ENCODE measurements at regions not wholly inside any gene's neighbourhood (a gene's known extent, or its start where the extent isn't known, plus 50 kb on each side); places are given as distances from the start of the nearest gene placed in this dataset.
"Not testable (repeated sequence)": the region's sequence is repeated elsewhere in the genome, so short reads cannot be mapped to it uniquely, and the experiment has no call there.

DNA sequence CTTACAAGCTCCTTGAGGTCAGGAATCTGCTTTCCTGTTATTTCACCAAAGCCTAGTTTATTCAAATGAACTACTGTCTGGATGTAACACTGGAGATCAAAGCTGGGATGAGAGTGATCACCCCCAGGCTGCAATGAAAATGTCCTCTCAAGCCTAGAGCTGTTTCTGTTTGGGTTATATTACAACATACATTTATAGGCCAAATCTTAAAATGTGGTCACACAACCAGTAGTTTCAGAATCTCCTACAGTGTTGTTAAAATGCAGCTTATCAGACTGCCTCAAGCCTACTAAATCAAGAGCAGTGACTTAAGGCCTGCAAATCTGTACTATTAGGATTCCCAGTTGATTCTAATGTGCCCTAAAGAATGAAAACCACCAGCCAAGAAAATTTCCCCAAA, 207.5 kb downstream of the PAPSS1 start:
- Histone ChIP-seq H3K9me3 (replicated peaks) (peaks cover 9% of the 10 kb centered on the region), H3K27ac (replicated peaks) (no peak overlapping the region), H3K36me3 (no peaks in the 10 kb centered on the region), H3K4me3 (no peak overlapping the region), H3K27me3 (ENCODE audit: low read depth) (no peaks in the 10 kb centered on the region), H3K4me1 (no peaks in the 10 kb centered on the region)
- TF ChIP-seq, protein P1, sequence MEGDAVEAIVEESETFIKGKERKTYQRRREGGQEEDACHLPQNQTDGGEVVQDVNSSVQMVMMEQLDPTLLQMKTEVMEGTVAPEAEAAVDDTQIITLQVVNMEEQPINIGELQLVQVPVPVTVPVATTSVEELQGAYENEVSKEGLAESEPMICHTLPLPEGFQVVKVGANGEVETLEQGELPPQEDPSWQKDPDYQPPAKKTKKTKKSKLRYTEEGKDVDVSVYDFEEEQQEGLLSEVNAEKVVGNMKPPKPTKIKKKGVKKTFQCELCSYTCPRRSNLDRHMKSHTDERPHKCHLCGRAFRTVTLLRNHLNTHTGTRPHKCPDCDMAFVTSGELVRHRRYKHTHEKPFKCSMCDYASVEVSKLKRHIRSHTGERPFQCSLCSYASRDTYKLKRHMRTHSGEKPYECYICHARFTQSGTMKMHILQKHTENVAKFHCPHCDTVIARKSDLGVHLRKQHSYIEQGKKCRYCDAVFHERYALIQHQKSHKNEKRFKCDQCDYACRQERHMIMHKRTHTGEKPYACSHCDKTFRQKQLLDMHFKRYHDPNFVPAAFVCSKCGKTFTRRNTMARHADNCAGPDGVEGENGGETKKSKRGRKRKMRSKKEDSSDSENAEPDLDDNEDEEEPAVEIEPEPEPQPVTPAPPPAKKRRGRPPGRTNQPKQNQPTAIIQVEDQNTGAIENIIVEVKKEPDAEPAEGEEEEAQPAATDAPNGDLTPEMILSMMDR (IDR thresholded peaks at IDR 0.05; ENCODE audit: borderline replicate concordance): no peak
- no peak for DNase-seq
- intact Hi-C loops (cut with micrococcal nuclease): no loop called here

DNA sequence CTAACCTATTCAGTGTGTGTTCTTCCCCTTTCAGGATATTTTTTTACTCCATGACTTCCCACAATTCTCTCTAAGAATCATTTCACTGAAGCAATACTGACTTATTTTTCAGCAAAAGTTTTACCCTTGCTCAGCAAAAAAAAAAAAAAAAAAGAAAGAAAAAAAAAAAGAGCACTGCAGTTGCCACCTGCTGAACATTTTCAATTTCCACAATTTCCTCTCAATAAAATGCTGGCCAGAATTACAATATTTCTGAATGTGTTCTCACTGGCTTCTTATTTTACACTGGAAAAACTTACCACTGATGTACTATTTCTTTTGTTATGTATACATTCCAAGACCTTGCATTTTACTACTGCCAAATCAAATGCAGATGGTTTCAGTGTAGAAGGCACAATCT, 210.4 kb downstream of the PAPSS1 start:
- intact Hi-C loops (cut with micrococcal nuclease): no loop called here
- DNase-seq: no peak
- Histone ChIP-seq H3K9me3 (replicated peaks) (peaks cover 2% of the 10 kb centered on the region), H3K27ac (replicated peaks) (no peak overlapping the region), H3K36me3 (no peaks in the 10 kb centered on the region), H3K4me3 (no peak overlapping the region), H3K4me1 (no peaks in the 10 kb centered on the region), H3K27me3 (ENCODE audit: low read depth) (no peaks in the 10 kb centered on the region)
- TF ChIP-seq, protein P1 (IDR thresholded peaks at IDR 0.05; ENCODE audit: borderline replicate concordance): no peak

DNA sequence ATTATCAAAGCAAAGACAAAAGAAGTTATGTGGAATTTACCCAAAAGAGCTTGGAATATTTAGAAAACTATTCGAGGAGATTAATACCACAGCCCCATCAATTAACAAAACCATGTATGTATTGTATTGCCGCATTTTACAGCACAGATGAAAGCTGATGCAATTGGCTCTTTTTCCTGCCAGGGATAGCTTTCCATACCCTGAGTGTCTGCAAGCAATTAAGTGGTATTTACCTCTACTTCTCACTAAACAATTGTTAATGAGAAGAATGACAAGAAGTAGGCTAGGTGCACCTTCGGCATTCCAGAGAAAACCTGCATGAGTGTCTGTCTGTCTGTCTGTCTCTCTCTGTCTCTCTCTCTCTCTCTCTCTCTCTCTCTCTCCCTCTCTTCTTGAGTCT, 219.5 kb downstream of the PAPSS1 start:
- DNase-seq: no peak
- H3K9me3 ChIP-seq (replicated peaks): peaks cover 18% of the 10 kb centered on the region
- H3K4me1 ChIP-seq: no peaks in the 10 kb centered on the region
- intact Hi-C loops (cut with micrococcal nuclease): no loop called here
- H3K36me3 ChIP-seq: no peaks in the 10 kb centered on the region
- TF ChIP-seq, protein P1 (IDR thresholded peaks at IDR 0.05; ENCODE audit: borderline replicate concordance): no peak
- no peak overlapping the region for H3K27ac ChIP-seq (replicated peaks)
- H3K27me3 ChIP-seq (ENCODE audit: low read depth): no peaks in the 10 kb centered on the region
- H3K4me3 ChIP-seq: no peak overlapping the region

DNA sequence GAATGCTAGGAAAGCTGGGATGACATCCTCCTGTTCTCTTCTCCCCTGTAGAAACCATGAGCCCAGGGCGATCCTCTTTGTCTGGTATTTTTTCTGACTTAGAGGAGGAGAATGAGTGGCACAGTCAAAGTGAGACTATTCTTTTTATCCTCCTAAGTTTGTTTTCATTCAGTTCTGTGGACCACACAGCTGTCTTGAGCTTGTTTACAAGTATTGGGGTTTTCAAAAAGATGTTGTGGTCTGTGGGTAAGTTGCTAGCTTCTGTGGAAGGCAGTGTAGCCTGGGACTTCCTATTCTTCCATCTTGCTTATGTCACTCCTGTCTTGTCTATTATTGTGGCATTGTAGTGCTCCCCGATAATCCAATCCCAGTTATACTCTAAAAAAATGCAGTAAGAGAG, 223.0 kb downstream of the PAPSS1 start:
- no peak for DNase-seq
- no peaks in the 10 kb centered on the region for H3K36me3 ChIP-seq
- H3K9me3 ChIP-seq (replicated peaks): peaks cover 28% of the 10 kb centered on the region
- TF ChIP-seq, protein P1 (IDR thresholded peaks at IDR 0.05; ENCODE audit: borderline replicate concordance): no peak
- H3K4me1 ChIP-seq: no peaks in the 10 kb centered on the region
- no peak overlapping the region for H3K27ac ChIP-seq (replicated peaks)
- no peak overlapping the region for H3K4me3 ChIP-seq
- H3K27me3 ChIP-seq (ENCODE audit: low read depth): no peaks in the 10 kb centered on the region
- intact Hi-C loops (cut with micrococcal nuclease): no loop called here

DNA sequence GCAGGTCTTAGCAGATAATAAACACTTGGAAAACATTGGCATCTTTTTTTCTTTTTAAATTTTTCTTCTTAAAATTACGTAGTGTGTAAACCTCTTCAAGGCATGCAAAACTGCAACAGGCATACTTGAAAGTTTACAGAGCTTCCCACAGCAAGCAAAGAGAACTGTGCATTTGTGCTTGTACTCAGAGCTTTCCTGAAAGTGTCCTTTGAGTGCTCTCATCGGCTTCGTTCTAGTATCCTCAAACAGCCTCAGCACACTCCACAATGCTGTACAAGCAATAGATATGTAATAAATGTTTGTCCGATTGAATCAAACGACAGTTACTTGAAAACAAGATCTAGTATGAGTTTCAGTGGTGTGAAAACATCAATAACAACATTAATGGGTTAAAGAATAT, 227.5 kb downstream of the PAPSS1 start:
- Histone ChIP-seq H3K4me1 (no peaks in the 10 kb centered on the region), H3K9me3 (replicated peaks) (peaks cover 31% of the 10 kb centered on the region), H3K4me3 (no peak overlapping the region), H3K27ac (replicated peaks) (no peak overlapping the region), H3K27me3 (ENCODE audit: low read depth) (no peaks in the 10 kb centered on the region), H3K36me3 (no peaks in the 10 kb centered on the region)
- no peak for DNase-seq
- intact Hi-C loops (cut with micrococcal nuclease): no loop called here
- TF ChIP-seq, protein P1 (IDR thresholded peaks at IDR 0.05; ENCODE audit: borderline replicate concordance): no peak

DNA sequence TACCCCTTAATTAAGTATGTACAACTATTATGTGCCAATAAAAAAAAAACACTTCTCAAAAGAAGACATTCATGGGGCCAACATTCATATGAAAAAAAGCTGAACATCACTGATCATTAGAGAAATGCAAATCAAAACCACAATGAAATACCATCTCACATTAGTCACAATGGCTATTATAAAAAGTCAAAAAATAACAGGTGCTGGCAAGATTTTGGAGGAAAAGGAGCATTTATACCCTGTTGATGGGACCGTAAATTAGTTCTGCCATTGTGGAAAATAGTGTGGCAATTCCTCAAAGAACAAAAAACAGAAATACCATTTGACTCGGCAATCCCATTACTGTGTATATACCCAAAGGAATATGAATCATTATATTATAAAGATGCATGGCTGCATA, 229.9 kb downstream of the PAPSS1 start:
- TF ChIP-seq, protein P1 (IDR thresholded peaks at IDR 0.05; ENCODE audit: borderline replicate concordance): no peak
- Histone ChIP-seq H3K4me1 (no peaks in the 10 kb centered on the region), H3K36me3 (no peaks in the 10 kb centered on the region), H3K4me3 (no peak overlapping the region), H3K27me3 (ENCODE audit: low read depth) (no peaks in the 10 kb centered on the region), H3K27ac (replicated peaks) (no peak overlapping the region), H3K9me3 (replicated peaks) (peaks cover 26% of the 10 kb centered on the region)
- intact Hi-C loops (cut with micrococcal nuclease): no loop called here
- DNase-seq: no peak

DNA sequence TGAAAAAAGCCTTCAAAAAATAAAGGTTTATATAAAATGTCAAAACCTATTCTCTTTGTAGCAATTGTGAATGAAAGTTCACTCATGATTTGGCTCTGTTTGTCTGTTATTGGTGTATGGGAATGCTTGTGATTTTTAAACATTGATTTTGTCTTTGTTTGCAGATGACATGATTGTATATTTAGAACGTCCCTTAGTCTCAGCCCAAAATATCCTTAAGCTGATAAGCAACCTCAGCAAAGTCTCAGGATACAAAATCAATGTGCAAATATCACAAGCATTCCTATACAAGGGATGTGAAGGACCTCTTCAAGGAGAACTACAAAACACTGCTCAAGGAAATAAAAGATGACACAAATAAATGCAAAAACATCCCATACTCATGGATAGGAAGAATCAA, 236.4 kb downstream of the PAPSS1 start:
- H3K27me3 ChIP-seq (ENCODE audit: low read depth); intact Hi-C loops (cut with micrococcal nuclease); H3K4me1 ChIP-seq; H3K27ac ChIP-seq (replicated peaks); H3K36me3 ChIP-seq; H3K4me3 ChIP-seq; DNase-seq: not testable (repeated sequence)
- H3K9me3 ChIP-seq (replicated peaks): peaks cover 64% of the 10 kb centered on the region

Data from left ventricle myocardium inferior (tissue), 1 donor.